Type B pancreatic cell (in vitro differentiated cells): ENCODE measurements at regions not wholly inside any gene's neighbourhood (a gene's known extent, or its start where the extent isn't known, plus 50 kb on each side); places are given as distances from the start of the nearest gene placed in this dataset.

Experiments
- DNase-seq: peaks from one replicate; pipeline ENCODE4 v3.0.0; 2021; ENCODE audit warnings: mixed read lengths; ENCODE audit not compliant: unreplicated experiment; ENCODE audit errors: extremely low spot score
- H3K27ac Mint-ChIP-seq: 2 replicates; pipeline ENCODE4 v1.8.0; 2021; ENCODE audit warnings: mild to moderate bottlenecking, mixed read lengths
- H3K27me3 Mint-ChIP-seq: 2 replicates; pipeline ENCODE4 v1.8.0; 2021; ENCODE audit warnings: mixed read lengths
- H3K36me3 Mint-ChIP-seq: 2 replicates; pipeline ENCODE4 v1.8.0; 2021; ENCODE audit warnings: mixed read lengths
- H3K4me1 Mint-ChIP-seq: one replicate; pipeline ENCODE4 v1.8.0; 2021; ENCODE audit warnings: mixed read lengths; ENCODE audit not compliant: unreplicated experiment
- H3K4me3 Mint-ChIP-seq: 2 replicates; pipeline ENCODE4 v1.8.0; 2021; ENCODE audit warnings: mild to moderate bottlenecking, mixed read lengths
- H3K9me3 Mint-ChIP-seq: 2 replicates; pipeline ENCODE4 v1.8.0; 2021; ENCODE audit warnings: mixed read lengths
- CTCF ChIP-seq: fragments of 200-600 bp; sonication (generic); conservative IDR thresholded peaks from 2 replicates; pipeline ENCODE4 v1.5.0; 2021; ENCODE audit warnings: antibody characterized with exemption, mild to moderate bottlenecking

GRCh38 chr6:164098857-164099267, 684.3 kb downstream of the QKI start:
- Mint-ChIP-seq H3K9me3 (no peaks in the 10 kb centered on the region), H3K27me3 (no peaks in the 10 kb centered on the region), H3K27ac (no peak overlapping the region), H3K4me1 (peaks cover 24% of the 10 kb centered on the region), H3K36me3 (no peaks in the 10 kb centered on the region), H3K4me3 (no peak overlapping the region)
- DNase-seq, result no peak
- TF ChIP-seq CTCF, result no peak

- no peak for DNase-seq
- H3K36me3 Mint-ChIP-seq, result no peaks in the 10 kb centered on the region
- TF ChIP-seq CTCF, result peak; percentile 59
These were observed 683.3 kb downstream of the QKI start for GRCh38 chr6:164097551-164098398.

GRCh38 chr6:164097056-164097455, 682.5 kb downstream of the QKI start:
- Mint-ChIP-seq H3K36me3 (no peaks in the 10 kb centered on the region), H3K27me3 (no peaks in the 10 kb centered on the region), H3K27ac (no peak overlapping the region), H3K4me1 (peaks cover 17% of the 10 kb centered on the region), H3K9me3 (peaks cover 5% of the 10 kb centered on the region), H3K4me3 (no peak overlapping the region)
- DNase-seq, result no peak
- TF ChIP-seq CTCF, result no peak

More at GRCh38 chr6:164097551-164098398, 683.3 kb downstream of the QKI start:
- H3K27me3 Mint-ChIP-seq, result no peaks in the 10 kb centered on the region
- no peak overlapping the region for H3K4me3 Mint-ChIP-seq
- peaks cover 24% of the 10 kb centered on the region for H3K4me1 Mint-ChIP-seq
- no peaks in the 10 kb centered on the region for H3K9me3 Mint-ChIP-seq
- H3K27ac Mint-ChIP-seq, result no peak overlapping the region

- Mint-ChIP-seq H3K4me3 (no peak overlapping the region), H3K4me1 (peaks cover 13% of the 10 kb centered on the region), H3K27me3 (no peaks in the 10 kb centered on the region), H3K9me3 (peaks cover 5% of the 10 kb centered on the region), H3K27ac (no peak overlapping the region), H3K36me3 (no peaks in the 10 kb centered on the region)
- DNase-seq, result no peak
- TF ChIP-seq CTCF, result no peak
These were observed 680.5 kb downstream of the QKI start for GRCh38 chr6:164095056-164095455.

GRCh38 chr6:164087870-164088269, 673.4 kb downstream of the QKI start:
- Mint-ChIP-seq H3K36me3 (no peaks in the 10 kb centered on the region), H3K9me3 (peaks cover 5% of the 10 kb centered on the region), H3K4me1 (peaks cover 7% of the 10 kb centered on the region), H3K27ac (no peak overlapping the region), H3K27me3 (no peaks in the 10 kb centered on the region), H3K4me3 (no peak overlapping the region)
- DNase-seq, result no peak
- no peak for TF ChIP-seq CTCF
